SU-DHL-6 (cell line): ENCODE measurements at regions not wholly inside any gene's neighbourhood (a gene's known extent, or its start where the extent isn't known, plus 50 kb on each side); places are given as distances from the start of the nearest gene placed in this dataset.

Source experiments
- H2AFZ ChIP-seq: fragments of 200-600 bp; sonication (generic); 2 replicates; pipeline ENCODE4 v1.6.1; 2014; ENCODE audit warnings: low read depth, mild to moderate bottlenecking, moderate library complexity, mixed read lengths, antibody characterized with exemption, low read length; ENCODE audit not compliant: severe bottlenecking
- H3F3A ChIP-seq: fragments of 200-600 bp; shearing (Covaris generic); 2 replicates; pipeline ENCODE4 v1.6.0; 2016; ENCODE audit warnings: antibody characterized with exemption, mild to moderate bottlenecking; ENCODE audit not compliant: insufficient read depth
- H3K27ac ChIP-seq: fragments of 200-600 bp; sonication (generic); 2 replicates; pipeline ENCODE4 v1.5.1; 2016; ENCODE audit warnings: low read depth, mild to moderate bottlenecking, low read length, moderate library complexity, mixed read lengths
- H3K27me3 ChIP-seq: fragments of 200-600 bp; sonication (generic), shearing (Covaris generic); 2 replicates; pipeline ENCODE4 v1.6.0; 2014; ENCODE audit warnings: mild to moderate bottlenecking, low read length
- H3K36me3 ChIP-seq: fragments of 200-600 bp; sonication (generic); 2 replicates; pipeline ENCODE4 v1.6.1; 2014; ENCODE audit warnings: mild to moderate bottlenecking, low read length, mixed read lengths
- H3K4me2 ChIP-seq: fragments of 300-600, 200-600 bp; shearing (Covaris generic), sonication (generic); 2 replicates; pipeline ENCODE4 v1.6.0; 2014; ENCODE audit warnings: low read length, low read depth, mild to moderate bottlenecking; ENCODE audit not compliant: poor library complexity, severe bottlenecking
- H3K4me3 ChIP-seq: fragments of 200-600 bp; sonication (generic); 2 replicates; pipeline ENCODE4 v1.5.1; 2014; ENCODE audit warnings: antibody characterized with exemption, low read length, mild to moderate bottlenecking, mixed read lengths; ENCODE audit not compliant: insufficient read depth, poor library complexity, severe bottlenecking
- H3K79me2 ChIP-seq: fragments of 200-600 bp; sonication (generic); 2 replicates; pipeline ENCODE4 v1.6.1; 2014; ENCODE audit warnings: mild to moderate bottlenecking, low read length, moderate library complexity; ENCODE audit not compliant: insufficient read depth
- H3K9ac ChIP-seq: fragments of 200-600 bp; sonication (generic); 2 replicates; pipeline ENCODE4 v1.7.0; 2014; ENCODE audit warnings: mild to moderate bottlenecking, low read length
- H3K9me2 ChIP-seq: fragments of 200-600 bp; sonication (generic); replicated peaks from 2 replicates; pipeline ENCODE4 v1.6.1; 2014; ENCODE audit warnings: low read length; ENCODE audit not compliant: insufficient read depth
- H3K9me3 ChIP-seq: fragments of 200-600 bp; sonication (generic); 2 replicates; pipeline ENCODE4 v1.6.1; 2014; ENCODE audit warnings: low read length, mixed read lengths; ENCODE audit not compliant: insufficient read depth
- H4K20me1 ChIP-seq: fragments of 200-600 bp; sonication (generic); 2 replicates; pipeline ENCODE4 v1.6.1; 2014; ENCODE audit warnings: low read depth, mild to moderate bottlenecking, antibody characterized with exemption, low read length, moderate library complexity, mixed read lengths
- CTCF ChIP-seq: fragments of 200-600 bp; sonication (generic); IDR thresholded peaks from one replicate; pipeline ENCODE4 v1.5.1; 2017; ENCODE audit warnings: antibody characterized with exemption, mild to moderate bottlenecking, low read length, moderate library complexity; ENCODE audit not compliant: insufficient read depth, poor library complexity, severe bottlenecking
- EZH2phosphoT487 ChIP-seq: fragments of 200-600 bp; sonication (generic), shearing (Covaris generic); conservative IDR thresholded peaks from 2 replicates; pipeline ENCODE4 v1.6.1; 2018; ENCODE audit warnings: mild to moderate bottlenecking, antibody characterized with exemption, low read length, moderate library complexity, mixed read lengths

- Histone ChIP-seq H3K36me3 (no peaks in the 10 kb centered on the region), H3K27me3 (no peaks in the 10 kb centered on the region), H3K9me2 (no peaks in the 10 kb centered on the region), H3K79me2 (no peaks in the 10 kb centered on the region), H3K9ac (no peak overlapping the region), H3K9me3 (no peaks in the 10 kb centered on the region), H3K27ac (no peak overlapping the region), H2AFZ (no peak overlapping the region), H4K20me1 (no peaks in the 10 kb centered on the region), H3K4me3 (no peak overlapping the region), H3K4me2 (no peak overlapping the region), H3F3A (no peaks in the 10 kb centered on the region)
- TF ChIP-seq CTCF (no peak), EZH2phosphoT487 (no peak)
Measured at GRCh38 chr2:142218471-142218870, 87.7 kb upstream of the LRP1B start.

GRCh38 chr2:142217804-142218203 is 87.0 kb upstream of the LRP1B start:
- Histone ChIP-seq H3K27ac (no peak overlapping the region), H3K4me3 (no peak overlapping the region), H3K9me2 (no peaks in the 10 kb centered on the region), H3K27me3 (no peaks in the 10 kb centered on the region), H3K4me2 (no peak overlapping the region), H3K36me3 (no peaks in the 10 kb centered on the region), H2AFZ (no peak overlapping the region), H3F3A (no peaks in the 10 kb centered on the region), H3K9me3 (no peaks in the 10 kb centered on the region), H3K79me2 (no peaks in the 10 kb centered on the region), H4K20me1 (no peaks in the 10 kb centered on the region; the same call in 1 of the 2 replicates), H3K9ac (no peak overlapping the region)
- TF ChIP-seq EZH2phosphoT487 = no peak
- no peak for TF ChIP-seq CTCF

- H4K20me1 ChIP-seq = no peaks in the 10 kb centered on the region
- no peak overlapping the region for H3K4me3 ChIP-seq
- no peak overlapping the region for H2AFZ ChIP-seq
- TF ChIP-seq EZH2phosphoT487 (no peak), CTCF (no peak)
- no peak overlapping the region for H3K27ac ChIP-seq
- no peak overlapping the region for H3K9ac ChIP-seq
- no peaks in the 10 kb centered on the region for H3K79me2 ChIP-seq
- no peaks in the 10 kb centered on the region for H3K36me3 ChIP-seq
- H3K9me2 ChIP-seq = no peaks in the 10 kb centered on the region
- H3K27me3 ChIP-seq = no peaks in the 10 kb centered on the region
- H3K4me2 ChIP-seq = no peak overlapping the region
- H3F3A ChIP-seq = no peaks in the 10 kb centered on the region
- no peaks in the 10 kb centered on the region for H3K9me3 ChIP-seq
Measured at GRCh38 chr2:142200062-142200461, 69.2 kb upstream of the LRP1B start.

- no peaks in the 10 kb centered on the region for H4K20me1 ChIP-seq
- H3F3A ChIP-seq = no peaks in the 10 kb centered on the region
- H3K4me3 ChIP-seq = no peak overlapping the region
- no peaks in the 10 kb centered on the region for H3K79me2 ChIP-seq
- H3K9ac ChIP-seq = no peak overlapping the region
- no peak overlapping the region for H3K4me2 ChIP-seq
- H3K9me3 ChIP-seq = no peaks in the 10 kb centered on the region
- H3K36me3 ChIP-seq = no peaks in the 10 kb centered on the region
- H3K9me2 ChIP-seq = no peaks in the 10 kb centered on the region
- H3K27ac ChIP-seq = no peak overlapping the region
- no peaks in the 10 kb centered on the region for H3K27me3 ChIP-seq
- H2AFZ ChIP-seq = no peak overlapping the region
- TF ChIP-seq CTCF (no peak), EZH2phosphoT487 (no peak)
Measured at GRCh38 chr2:142199073-142199472, 68.3 kb upstream of the LRP1B start.
